ENCODE measurements at regions not wholly inside any gene's neighbourhood (a gene's known extent, or its start where the extent isn't known, plus 50 kb on each side); places are given as distances from the start of the nearest gene placed in this dataset.

GRCh38 chr6:120735641-120736040 is 598.6 kb downstream of the TBC1D32 start:
- Mint-ChIP-seq H3K9me3 (peaks cover 5 to 6% of the 10 kb centered on the region in 2 experiments; a peak in 3 of 5 replicates), H3K27me3 (ENCODE audit: low read depth) (no peaks in the 10 kb centered on the region), H3K4me1 (no peaks in the 10 kb centered on the region), H3K27ac (no peak overlapping the region), H3K4me3 (no peak overlapping the region), H3K36me3 (ENCODE audit: insufficient read depth in 1 of 3, low read depth in 3 of 3) (peaks cover 0 to 7% (median 0%) of the 10 kb centered on the region in 3 experiments; a peak in 4 of 7 replicates)
- Histone ChIP-seq H3K4ac (ENCODE audit: low read depth, low read length) (no peak overlapping the region), H3K4me1 (ENCODE audit: insufficient read depth, low read length) (no peaks in the 10 kb centered on the region), H3T11ph (ENCODE audit: low read length) (no peak overlapping the region), H3K18ac (ENCODE audit: insufficient read length, low read depth, low read length) (no peak overlapping the region), H2AFZ (ENCODE audit: low read length) (no peak overlapping the region), H3K9me3 (ENCODE audit: control insufficient read depth, low read depth, low read length) (no peaks in the 10 kb centered on the region), H2AK5ac (ENCODE audit: insufficient read length, low read length) (no peak overlapping the region), H3K4me2 (ENCODE audit: insufficient read depth, insufficient read length, low read length) (no peak overlapping the region), H2BK15ac (ENCODE audit: low read depth, low read length) (no peak overlapping the region), H2BK120ac (ENCODE audit: low read depth, low read length, poor library complexity, severe bottlenecking) (no peak overlapping the region), H3K23me2 (ENCODE audit: insufficient read length, low read depth, low read length, poor library complexity, severe bottlenecking) (no peaks in the 10 kb centered on the region), H3K79me2 (ENCODE audit: insufficient read depth, low read length) (no peaks in the 10 kb centered on the region), H3K23ac (ENCODE audit: insufficient read length, low read depth, low read length) (no peak overlapping the region), H4K8ac (replicated peaks; ENCODE audit: insufficient read length, low read depth, low read length) (no peak overlapping the region), H3K14ac (ENCODE audit: insufficient read depth, low read length) (no peak overlapping the region), H3K27ac (ENCODE audit: insufficient read length, low read depth, low read length) (no peak overlapping the region), H3K79me1 (ENCODE audit: insufficient read depth, low read depth, low read length, poor library complexity, severe bottlenecking) (no peaks in the 10 kb centered on the region), H3K56ac (ENCODE audit: insufficient read length, low read depth, low read length) (no peak overlapping the region), H2BK12ac (ENCODE audit: insufficient read length, low read depth, low read length) (no peak overlapping the region), H3K9ac (ENCODE audit: extremely low read depth, insufficient read length, low read length) (no peak overlapping the region), H4K5ac (ENCODE audit: insufficient read length, low read depth, low read length) (no peak overlapping the region), H2BK20ac (ENCODE audit: low read depth, low read length, poor library complexity, severe bottlenecking) (no peak overlapping the region), H2BK5ac (ENCODE audit: insufficient read length, low read length) (no peak overlapping the region), H4K20me1 (ENCODE audit: control insufficient read depth, insufficient read depth, insufficient read length) (no peaks in the 10 kb centered on the region), H3K27me3 (ENCODE audit: insufficient read depth, low read length) (no peaks in the 10 kb centered on the region; the same call in 1 of the 2 replicates), H4K91ac (ENCODE audit: insufficient read length, low read depth, low read length) (no peak overlapping the region)
- no peak for DNase-seq
- no CpG with 5 or more reads among the region's 2 CpGs for WGBS (ENCODE audit: extremely low coverage, insufficient read length, low lambda C conversion rate)
- TF ChIP-seq CTCF (conservative IDR thresholded peaks at IDR 0.05), result no peak

All from H9 (cell line).